SK-N-SH (cell line): ENCODE measurements at regions not wholly inside any gene's neighbourhood (a gene's known extent, or its start where the extent isn't known, plus 50 kb on each side); places are given as distances from the start of the nearest gene placed in this dataset.

Source experiments
- CTCF ChIA-PET: fragments of 300-600, 350-600 bp; formaldehyde crosslinking; extraction: SDS; loops from one replicate; lab custom pipeline; 2021; lab: Yijun Ruan, JAX
- POLR2A ChIA-PET: fragments of 350-600 bp; sonication (Branson Sonifier 250); formaldehyde crosslinking; extraction: SDS; loops from one replicate; lab custom pipeline; 2020; ENCODE audit warnings: antibody characterized with exemption, inconsistent platforms; lab: Yijun Ruan, JAX
- DNase-seq: peaks from one replicate; pipeline ENCODE4 v3.0.0; 2012
- H2AFZ ChIP-seq: fragments of 200-600 bp; sonication (generic); 2 replicates; pipeline ENCODE4 v1.8.1; 2016; ENCODE audit warnings: antibody characterized with exemption, mild to moderate bottlenecking, low read depth
- H3F3A ChIP-seq: fragments of 200-600 bp; sonication (generic); replicated peaks from 2 replicates; pipeline ENCODE3; 2016; ENCODE audit warnings: antibody characterized with exemption, mild to moderate bottlenecking; ENCODE audit not compliant: insufficient read depth
- H3K27ac ChIP-seq, 2 experiments: fragments of 200-500 bp in 1 of 2; fragments of 200-600 bp in 1 of 2; sonication (Bioruptor generic) in 1 of 2; sonication (generic), shearing (Covaris generic) in 1 of 2; 2 replicates each; pipeline versions ENCODE4 v1.5.1 to v1.6.1; 2014 to 2016; ENCODE audit warnings: low read depth in 2 of 2, inconsistent platforms in 1 of 2, low read length in 1 of 2, mild to moderate bottlenecking in 1 of 2, mixed read lengths in 1 of 2
- H3K27me3 ChIP-seq: fragments of 200-600 bp; sonication (generic), shearing (Covaris generic); 2 replicates; pipeline ENCODE4 v1.6.1; 2016; ENCODE audit warnings: mixed run types; ENCODE audit not compliant: insufficient read depth
- H3K36me3 ChIP-seq, 2 experiments: fragments of 200-500 bp in 1 of 2; fragments of 200-600 bp in 1 of 2; sonication (Bioruptor generic) in 1 of 2; sonication (generic) in 1 of 2; replicated peaks in 1 of 2; 2 replicates each; pipeline versions ENCODE3 to v1.5.1; 2014 to 2016; ENCODE audit warnings: low read length in 1 of 2, mild to moderate bottlenecking in 1 of 2; ENCODE audit not compliant: insufficient read depth in 2 of 2, control insufficient read depth in 1 of 2
- H3K4me1 ChIP-seq, 2 experiments: fragments of 200-500 bp in 1 of 2; fragments of 200-600 bp in 1 of 2; sonication (Bioruptor generic) in 1 of 2; sonication (generic), shearing (Covaris generic) in 1 of 2; 2 replicates each; pipeline versions ENCODE4 v1.5.1 to v1.6.1; 2014 to 2016; ENCODE audit warnings: low read depth in 1 of 2, low read length in 1 of 2, mixed run types in 1 of 2; ENCODE audit not compliant: insufficient read depth in 2 of 2, control insufficient read depth in 1 of 2
- H3K4me2 ChIP-seq: fragments of 200-600 bp; sonication (generic), shearing (Covaris generic); 2 replicates; pipeline ENCODE4 v1.6.1; 2017; ENCODE audit warnings: mixed run types
- H3K4me3 ChIP-seq, 2 experiments: fragments of 200-500 bp in 1 of 2; fragments of 200-600 bp in 1 of 2; sonication (Bioruptor generic) in 1 of 2; sonication (generic), shearing (Covaris generic) in 1 of 2; 2 replicates each; pipeline versions ENCODE4 v1.5.1 to v1.8.1; 2014 to 2016; ENCODE audit warnings: low read depth in 2 of 2, inconsistent platforms in 1 of 2, low read length in 1 of 2, mild to moderate bottlenecking in 1 of 2, mixed read lengths in 1 of 2, moderate library complexity in 1 of 2
- H3K79me2 ChIP-seq: fragments of 200-600 bp; sonication (generic); 2 replicates; pipeline ENCODE4 v1.8.1; 2017; ENCODE audit warnings: mild to moderate bottlenecking; ENCODE audit not compliant: insufficient read depth
- H3K9ac ChIP-seq: fragments of 200-600 bp; sonication (generic); 2 replicates; pipeline ENCODE4 v1.6.1; 2017; ENCODE audit warnings: mixed run types
- H3K9me2 ChIP-seq: fragments of 200-600 bp; sonication (generic); 2 replicates; pipeline ENCODE4 v1.6.1; 2017; ENCODE audit warnings: mixed run types
- H3K9me3 ChIP-seq: fragments of 200-600 bp; sonication (generic); 2 replicates; pipeline ENCODE4 v1.6.1; 2017; ENCODE audit warnings: mixed run types, mild to moderate bottlenecking, moderate library complexity
- H4K20me1 ChIP-seq: fragments of 200-600 bp; sonication (generic); 2 replicates; pipeline ENCODE4 v1.6.1; 2017; ENCODE audit warnings: mild to moderate bottlenecking, mixed run types; ENCODE audit not compliant: insufficient read depth
- CHD2 ChIP-seq: fragments of 150-350 bp; IDR thresholded peaks from 2 replicates; pipeline ENCODE4 v1.6.1; 2018; ENCODE audit warnings: low read length; ENCODE audit not compliant: partially characterized antibody
- EP300 ChIP-seq, 2 experiments: IDR thresholded peaks; 2 replicates each; pipeline versions ENCODE4 v1.4.0 to v1.6.1; 2012; ENCODE audit warnings: borderline replicate concordance in 1 of 2, low read depth in 1 of 2, low read length in 1 of 2
- EZH2phosphoT487 ChIP-seq: fragments of 200-600 bp; sonication (generic); IDR thresholded peaks from 2 replicates; pipeline ENCODE4 v1.6.1; 2017; ENCODE audit warnings: low read depth, mixed run types, mild to moderate bottlenecking, antibody characterized with exemption, moderate library complexity, borderline replicate concordance
- GABPA ChIP-seq: IDR thresholded peaks from 2 replicates; pipeline ENCODE4 v1.4.0; 2012; ENCODE audit warnings: low read depth, mild to moderate bottlenecking
- GATA2 ChIP-seq: sonication (generic); formaldehyde crosslinking; IDR thresholded peaks from 2 replicates; pipeline ENCODE4 v1.5.0; 2020; ENCODE audit warnings: mild to moderate bottlenecking, missing genetic modification reagents
- NFIC ChIP-seq: IDR thresholded peaks from 2 replicates; pipeline ENCODE4 v1.4.0; 2012; ENCODE audit warnings: borderline replicate concordance
- NRF1 ChIP-seq: IDR thresholded peaks from 2 replicates; pipeline ENCODE4 v1.6.1; 2012; ENCODE audit warnings: low read depth, mild to moderate bottlenecking, low read length
- PBX3 ChIP-seq: IDR thresholded peaks from 2 replicates; pipeline ENCODE4; 2012
- POLR2AphosphoS5 ChIP-seq: IDR thresholded peaks from 2 replicates; pipeline ENCODE4 v1.6.1; 2012; ENCODE audit warnings: low read depth, low read length
- RXRA ChIP-seq: IDR thresholded peaks from 2 replicates; pipeline ENCODE4 v1.4.0; 2012; ENCODE audit warnings: low read depth, mild to moderate bottlenecking, borderline replicate concordance
- SIN3A ChIP-seq: IDR thresholded peaks from 2 replicates; pipeline ENCODE4 v1.6.1; 2012; ENCODE audit warnings: low read depth, mild to moderate bottlenecking, low read length, moderate library complexity, borderline replicate concordance
- TAF1 ChIP-seq: IDR thresholded peaks from 2 replicates; pipeline ENCODE4 v1.6.1; 2012; ENCODE audit warnings: low read depth, mild to moderate bottlenecking, low read length, moderate library complexity, borderline replicate concordance
- USF1 ChIP-seq: IDR thresholded peaks from 2 replicates; pipeline ENCODE4 v1.4.0; 2012; ENCODE audit warnings: low read depth, borderline replicate concordance
- USF2 ChIP-seq: fragments of 150-350 bp; IDR thresholded peaks from 2 replicates; pipeline ENCODE4 v1.6.1; 2017; ENCODE audit warnings: antibody characterized with exemption, low read length, low read depth, borderline replicate concordance
- YY1 ChIP-seq: IDR thresholded peaks from 2 replicates; pipeline ENCODE4 v1.4.0; 2012; ENCODE audit warnings: low read depth, mild to moderate bottlenecking
- WGBS: methylation state at CpG from one replicate; pipeline ENCODE4 v1.1.6; 2017; ENCODE audit warnings: low lambda C conversion rate; 5-methylcytosine and 5-hydroxymethylcytosine counted together

- TF ChIP-seq EP300 (IDR thresholded peaks at IDR 0.05; ENCODE audit: borderline replicate concordance in 1 of 2, low read depth in 1 of 2, low read length in 1 of 2) = peak; percentile 82 to 91
- no peak for TF ChIP-seq YY1
- 0 out of 2 replicates have a peak, but pooled peaks have one; percentile 39 for TF ChIP-seq SIN3A
- no peak for TF ChIP-seq CHD2
- peak; percentile 81 for TF ChIP-seq RXRA
- TF ChIP-seq TAF1 = no peak
- no peak for TF ChIP-seq USF2
- peak; percentile 20; the same call in 1 of the 2 replicates for TF ChIP-seq USF1
- TF ChIP-seq GABPA = no peak
- no peak for TF ChIP-seq NRF1
- peak; percentile 62; the same call in 1 of the 2 replicates for TF ChIP-seq POLR2AphosphoS5
- TF ChIP-seq, all 33 proteins: peak for 16
These were observed 662.2 kb upstream of the ZNF608 start (continued) for GRCh38 chr5:125408448-125409233.

- H3K4me1 ChIP-seq = peaks cover 51 to 55% of the 10 kb centered on the region in 2 experiments
- WGBS = 40% methylated on average over 8 of the region's 8 CpGs
These were observed 662.9 kb upstream of the ZNF608 start for GRCh38 chr5:125409234-125409860.

More at GRCh38 chr5:125409234-125409860, 662.9 kb upstream of the ZNF608 start:
- no peak for DNase-seq
- peak overlapping the region in 1 of 2 experiments; percentile 29; a peak in 1 of 4 replicates for H3K4me3 ChIP-seq
- no peaks in the 10 kb centered on the region for H3K9me2 ChIP-seq
- CTCF ChIA-PET = interaction anchor here (1.0 to 2.3 kb wide), 8 partner anchors 36 to 751 kb away, joined by 3 to 7 read pairs (median 4); no protein-coding TSS in a partner anchor
- no peaks in the 10 kb centered on the region for H3K9me3 ChIP-seq
- H3K27me3 ChIP-seq = no peaks in the 10 kb centered on the region
- H3K9ac ChIP-seq = peak overlapping the region; percentile 58; the same call in 1 of the 2 replicates
- POLR2A ChIA-PET = interaction anchor here (0.7 to 7.1 kb wide), 15 partner anchors 35 to 670 kb away, joined by 4 to 64 read pairs (median 8); partner anchors contain the start of gene ZNF608
- H3K27ac ChIP-seq = peak overlapping the region; percentile 93 to 98
- H3K4me2 ChIP-seq = peak overlapping the region; percentile 72; the same call in 1 of the 2 replicates
- peaks cover 50% of the 10 kb centered on the region for H3F3A ChIP-seq
- no peak for TF ChIP-seq CHD2
- no peak for TF ChIP-seq EP300 (IDR thresholded peaks at IDR 0.05; ENCODE audit: borderline replicate concordance in 1 of 2, low read depth in 1 of 2, low read length in 1 of 2)
- no peak for TF ChIP-seq YY1
- TF ChIP-seq NFIC = no peak
- TF ChIP-seq PBX3 = no peak
- TF ChIP-seq USF1 = no peak
- no peak for TF ChIP-seq EZH2phosphoT487
- no peak for TF ChIP-seq GATA2 (CRISPR knock-in tag)
- H2AFZ ChIP-seq = 0 out of 2 replicates have a peak overlapping the region, but pooled peaks have one; percentile 36
- no peaks in the 10 kb centered on the region for H3K36me3 ChIP-seq
- H4K20me1 ChIP-seq = no peaks in the 10 kb centered on the region
- H3K79me2 ChIP-seq = no peaks in the 10 kb centered on the region
